Tibial artery (tissue), 4 donors: ENCODE measurements at regions not wholly inside any gene's neighbourhood (a gene's known extent, or its start where the extent isn't known, plus 50 kb on each side); places are given as distances from the start of the nearest gene placed in this dataset.

ENCODE experiments used
- DNase-seq, 2 donors: peaks; one replicate each; pipeline ENCODE4 v3.0.0-alpha.2; 2019
- H3K27ac ChIP-seq, 2 donors: fragments of 200-600 bp; sonication (generic) in 1 of 2; 1 replicate in 1 of 2; 2 replicates in 1 of 2; pipeline ENCODE4 v1.5.1; 2018 to 2019; ENCODE audit warnings: mild to moderate bottlenecking in 1 of 2
- H3K27me3 ChIP-seq, 2 donors: fragments of 200-600 bp; sonication (generic) in 1 of 2; one replicate each; pipeline versions ENCODE4 v1.5.1 to v1.6.0; 2016 to 2019
- H3K36me3 ChIP-seq, 3 donors: fragments of 200-600 bp; sonication (generic) in 2 of 3; one replicate each; pipeline ENCODE4 v1.5.1; 2016 to 2019; ENCODE audit warnings: mild to moderate bottlenecking in 2 of 3
- H3K4me1 ChIP-seq, 4 donors: fragments of 200-600 bp; sonication (generic) in 2 of 4; 1 replicate in 3 of 4; 2 replicates in 1 of 4; pipeline ENCODE4 v1.5.1; 2016 to 2019
- H3K4me3 ChIP-seq, 2 donors: fragments of 200-600 bp; sonication (generic) in 1 of 2; 1 replicate in 1 of 2; 2 replicates in 1 of 2; pipeline ENCODE4 v1.5.1; 2018 to 2019; ENCODE audit warnings: mild to moderate bottlenecking in 2 of 2
- H3K9me3 ChIP-seq, 3 donors: fragments of 200-600 bp; sonication (generic) in 1 of 3; one replicate each; pipeline ENCODE4 v1.5.1; 2016 to 2019
- CTCF ChIP-seq, 2 experiments: fragments of 200-600 bp in 1 of 2; fragments of 450-650 bp in 1 of 2; IDR thresholded peaks; one replicate each; pipeline ENCODE4 v1.5.1; 2017 to 2019; ENCODE audit warnings: antibody characterized with exemption in 2 of 2, mild to moderate bottlenecking in 1 of 2, moderate library complexity in 1 of 2
- intact Hi-C: fragments of 100-400 bp; cut with DNase I; formaldehyde crosslinking; loops from one replicate; pipeline ENCODE4 v1.15.0; 2023; ENCODE audit warnings: low total_unique reads

- no peaks in the 10 kb centered on the region for H3K27me3 ChIP-seq
Measured at GRCh38 chr10:3350617-3351258, 178.2 kb upstream of the PITRM1 start.

GRCh38 chr10:3350205-3350604 lies 177.6 kb upstream of the PITRM1 start:
- no peak for DNase-seq
- intact Hi-C loops = no loop called here
- TF ChIP-seq CTCF (IDR thresholded peaks at IDR 0.05) = no peak
- H3K9me3 ChIP-seq = no peaks in the 10 kb centered on the region
- H3K4me3 ChIP-seq = no peak overlapping the region
- H3K27me3 ChIP-seq = no peaks in the 10 kb centered on the region
- H3K4me1 ChIP-seq = peaks cover 0 to 21% (median 4%) of the 10 kb centered on the region in 4 donors
- H3K27ac ChIP-seq = no peak overlapping the region
- H3K36me3 ChIP-seq = no peaks in the 10 kb centered on the region

More at GRCh38 chr10:3350617-3351258, 178.2 kb upstream of the PITRM1 start:
- no peak for DNase-seq
- no peaks in the 10 kb centered on the region for H3K36me3 ChIP-seq
- no peak for TF ChIP-seq CTCF (IDR thresholded peaks at IDR 0.05)
- peaks cover 0 to 21% (median 4%) of the 10 kb centered on the region in 4 donors for H3K4me1 ChIP-seq
- no peak overlapping the region for H3K27ac ChIP-seq
- H3K9me3 ChIP-seq = no peaks in the 10 kb centered on the region
- no peak overlapping the region for H3K4me3 ChIP-seq
- intact Hi-C loops = no loop called here

- no peak for TF ChIP-seq CTCF (IDR thresholded peaks at IDR 0.05)
- H3K27me3 ChIP-seq = no peaks in the 10 kb centered on the region
- intact Hi-C loops = no loop called here
- H3K36me3 ChIP-seq = no peaks in the 10 kb centered on the region
- peaks cover 0 to 9% (median 2%) of the 10 kb centered on the region in 4 donors for H3K4me1 ChIP-seq
- H3K27ac ChIP-seq = no peak overlapping the region
- H3K9me3 ChIP-seq = no peaks in the 10 kb centered on the region
- no peak overlapping the region for H3K4me3 ChIP-seq
- no peak for DNase-seq
Measured at GRCh38 chr10:3348564-3348963, 176.0 kb upstream of the PITRM1 start.

GRCh38 chr10:3347413-3348182 lies 175.0 kb upstream of the PITRM1 start:
- Histone ChIP-seq H3K9me3 (no peaks in the 10 kb centered on the region), H3K4me3 (no peak overlapping the region), H3K27ac (no peak overlapping the region), H3K4me1 (peaks cover 0 to 3% (median 0%) of the 10 kb centered on the region in 4 donors), H3K36me3 (no peaks in the 10 kb centered on the region), H3K27me3 (no peaks in the 10 kb centered on the region)
- no peak for TF ChIP-seq CTCF (IDR thresholded peaks at IDR 0.05)
- intact Hi-C loops = no loop called here
- DNase-seq = no peak

- H3K4me3 ChIP-seq = no peak overlapping the region
- DNase-seq = no peak
- intact Hi-C loops = no loop called here
Measured at GRCh38 chr10:3346851-3347250, 174.3 kb upstream of the PITRM1 start.

More at GRCh38 chr10:3346851-3347250, 174.3 kb upstream of the PITRM1 start:
- TF ChIP-seq CTCF (IDR thresholded peaks at IDR 0.05) = no peak
- Histone ChIP-seq H3K27me3 (no peaks in the 10 kb centered on the region), H3K4me1 (peaks cover 0 to 3% (median 0%) of the 10 kb centered on the region in 4 donors), H3K9me3 (no peaks in the 10 kb centered on the region), H3K36me3 (no peaks in the 10 kb centered on the region), H3K27ac (no peak overlapping the region)
